GM19395 (cell line): ENCODE measurements at regions not wholly inside any gene's neighbourhood (a gene's known extent, or its start where the extent isn't known, plus 50 kb on each side); places are given as distances from the start of the nearest gene placed in this dataset.

Experiments
- ATAC-seq: cut with Tn5 transposase; IDR thresholded peaks from one replicate; pipeline ENCODE4 v1.9.1; 2021; ENCODE audit warnings: mild to moderate bottlenecking, moderate library complexity; ENCODE audit not compliant: unreplicated experiment

DNA sequence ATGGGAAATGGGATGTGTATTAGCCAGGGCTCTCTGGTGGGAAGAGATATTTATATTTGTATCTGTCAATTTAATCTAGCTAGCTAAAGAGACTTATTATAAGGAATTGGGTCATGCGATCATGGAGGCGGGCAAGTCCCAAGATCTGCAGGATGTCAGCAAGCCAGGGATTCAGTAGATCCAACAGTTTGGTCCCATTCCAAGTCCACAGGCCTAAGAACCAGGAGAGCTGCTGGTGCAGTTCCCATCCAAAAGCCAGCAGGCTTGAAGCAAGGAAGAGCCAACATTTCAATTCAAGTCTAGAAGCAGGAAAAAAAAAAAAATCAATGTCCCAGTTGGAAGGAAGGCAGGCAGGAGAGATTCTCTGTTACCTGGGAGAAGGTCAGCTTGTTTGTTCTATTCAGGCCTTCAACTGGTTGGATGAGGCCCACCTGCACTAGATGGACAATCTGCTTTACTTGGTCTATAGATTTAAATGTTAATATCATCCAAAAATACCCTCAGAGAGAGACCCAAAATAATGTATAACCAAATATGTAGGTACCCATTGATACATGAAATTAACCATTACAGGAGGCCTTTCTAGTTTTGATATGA is 60.7 kb upstream of the BCAT1 start:
- no peak for ATAC-seq

DNA sequence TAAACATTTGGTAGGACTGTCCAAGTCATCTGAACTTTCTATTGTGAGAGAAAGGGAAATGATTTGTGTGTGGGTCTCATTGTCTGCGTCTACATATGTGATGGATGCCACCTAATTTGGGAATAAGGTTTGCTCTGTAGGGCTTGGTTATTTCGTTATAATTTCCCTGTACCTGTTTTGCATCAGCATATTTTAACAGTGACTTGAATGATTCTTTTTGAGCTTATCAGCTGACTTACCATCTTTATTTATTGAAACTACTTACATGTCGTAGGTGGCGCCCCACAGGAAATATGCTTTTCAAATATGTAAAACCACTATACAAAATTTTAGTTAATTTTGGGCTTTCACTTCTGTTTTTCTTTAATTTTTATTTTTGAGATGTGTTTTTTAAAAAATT is 56.5 kb upstream of the BCAT1 start:
- ATAC-seq = peak; percentile 60

DNA sequence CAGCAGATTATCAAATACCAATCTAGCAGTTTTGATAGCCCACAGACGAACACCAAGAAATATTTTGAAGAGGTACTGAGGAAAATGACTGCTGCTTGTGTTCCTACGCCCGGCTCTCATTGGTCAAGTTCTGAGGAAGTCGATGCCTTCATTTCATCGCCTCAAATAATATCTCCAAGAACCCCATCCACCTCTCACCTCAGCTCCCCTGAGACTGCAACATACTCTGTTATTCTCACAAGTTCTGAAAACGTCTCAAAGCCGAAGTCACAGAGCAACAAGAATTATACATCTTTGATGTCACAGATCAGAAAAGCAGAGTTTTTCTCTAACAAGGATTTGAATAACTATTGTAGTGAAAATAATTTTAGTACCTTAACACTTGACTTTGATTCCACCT is 55.5 kb upstream of the BCAT1 start:
- ATAC-seq = no peak

DNA sequence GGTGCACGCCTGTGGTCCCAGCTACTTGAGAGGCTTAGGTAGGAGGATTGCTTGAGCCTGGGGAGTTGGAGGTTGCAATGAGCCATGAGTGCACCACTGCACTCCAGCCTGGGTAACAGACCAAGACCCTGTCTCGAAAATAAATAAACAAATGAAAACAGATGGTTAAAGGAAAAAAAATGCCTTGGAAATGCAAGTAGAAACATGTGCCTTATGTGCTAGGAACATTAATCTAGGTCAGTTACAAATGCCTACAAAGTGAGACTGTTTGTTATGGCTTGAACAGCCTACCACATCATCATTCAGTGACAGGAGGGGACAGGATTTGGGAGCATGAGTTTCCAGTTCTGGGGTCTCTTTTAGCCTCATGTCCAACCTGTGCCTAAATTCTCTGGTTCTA is 52.4 kb upstream of the BCAT1 start:
- no peak for ATAC-seq
